HG03025 (cell line): ENCODE measurements at regions not wholly inside any gene's neighbourhood (a gene's known extent, or its start where the extent isn't known, plus 50 kb on each side); places are given as distances from the start of the nearest gene placed in this dataset.

Experiments
- ATAC-seq: cut with Tn5 transposase; IDR thresholded peaks from one replicate; pipeline ENCODE4 v1.9.1; 2021; ENCODE audit warnings: mild to moderate bottlenecking, moderate library complexity; ENCODE audit not compliant: unreplicated experiment, low FRiP score

DNA sequence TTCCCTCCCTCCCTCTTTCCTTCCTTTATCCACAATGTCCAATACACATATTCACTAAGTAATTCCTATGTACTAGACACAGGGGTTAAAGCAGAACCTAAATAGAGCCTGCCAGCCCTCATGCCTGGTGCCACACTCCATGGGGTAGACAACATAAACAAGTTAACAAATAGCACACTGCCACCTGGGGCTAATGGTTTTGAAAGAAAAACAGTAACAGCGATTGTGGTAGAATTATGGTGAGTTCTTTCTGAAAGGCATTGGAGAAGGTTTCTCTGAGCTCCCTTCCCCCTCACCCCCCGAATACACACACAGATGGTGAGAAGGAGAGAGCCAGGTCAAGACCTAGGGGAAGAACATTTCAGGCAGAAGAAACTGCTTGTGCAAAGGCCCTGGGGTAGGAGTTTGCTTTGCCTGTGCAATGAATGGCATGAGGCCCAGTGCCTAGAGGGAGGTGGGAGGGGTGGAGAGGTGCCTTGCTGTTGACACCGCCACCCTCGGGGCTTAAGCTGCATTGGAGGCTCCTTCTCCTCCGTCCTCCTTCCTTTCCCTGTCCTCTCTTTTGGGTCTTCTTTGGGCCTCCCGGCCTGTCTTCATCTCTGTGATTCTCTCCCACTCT, 502.4 kb upstream of the SULF2 start:
- ATAC-seq: no peak

DNA sequence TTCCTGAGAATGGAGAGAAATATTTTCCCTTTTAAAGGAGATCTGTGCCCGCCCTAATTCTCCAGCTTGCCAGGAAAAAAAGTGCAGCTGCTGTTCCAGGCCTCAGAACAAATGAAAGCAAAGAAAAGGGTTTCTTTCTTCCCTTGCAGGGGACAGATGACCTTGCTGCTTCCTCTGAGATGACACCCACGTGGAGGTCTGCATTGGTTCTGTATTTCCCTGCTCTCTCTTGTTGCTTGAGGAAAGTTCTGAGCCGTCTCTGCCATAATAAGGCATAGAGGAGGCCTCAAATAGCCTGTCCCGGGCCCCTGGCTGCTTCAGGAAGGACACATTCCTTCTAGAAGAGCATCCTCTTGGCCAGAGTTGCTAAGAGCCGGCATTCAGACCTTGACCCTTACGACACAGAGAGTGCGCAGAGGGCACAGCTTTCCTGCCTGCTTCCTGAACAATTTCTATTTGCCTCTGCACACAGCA, 501.8 kb upstream of the SULF2 start:
- no peak for ATAC-seq

DNA sequence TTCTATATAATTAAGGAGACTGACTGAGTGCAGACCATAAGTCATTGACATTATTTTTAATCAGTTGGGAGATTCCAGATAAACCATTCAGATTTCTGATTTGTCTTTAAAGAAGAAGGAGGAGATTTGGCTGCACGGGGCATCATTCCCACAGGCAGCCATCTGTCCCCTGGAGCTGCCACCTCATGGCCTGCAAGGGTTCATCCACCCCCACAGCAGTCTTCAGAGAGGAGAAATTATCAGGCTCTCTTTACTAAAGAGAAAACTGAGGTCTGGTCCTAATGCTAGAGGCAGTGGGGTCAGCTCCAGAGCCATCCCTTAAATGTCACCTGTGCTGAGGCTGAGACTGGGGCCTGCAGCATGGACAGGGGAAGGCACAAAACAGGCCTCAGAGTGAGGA, 501.3 kb upstream of the SULF2 start:
- ATAC-seq: no peak

GRCh38 chr20:48285656-48286055, 500.4 kb upstream of the SULF2 start:
- no peak for ATAC-seq

GRCh38 chr20:48284837-48285236, 499.6 kb upstream of the SULF2 start:
- no peak for ATAC-seq

DNA sequence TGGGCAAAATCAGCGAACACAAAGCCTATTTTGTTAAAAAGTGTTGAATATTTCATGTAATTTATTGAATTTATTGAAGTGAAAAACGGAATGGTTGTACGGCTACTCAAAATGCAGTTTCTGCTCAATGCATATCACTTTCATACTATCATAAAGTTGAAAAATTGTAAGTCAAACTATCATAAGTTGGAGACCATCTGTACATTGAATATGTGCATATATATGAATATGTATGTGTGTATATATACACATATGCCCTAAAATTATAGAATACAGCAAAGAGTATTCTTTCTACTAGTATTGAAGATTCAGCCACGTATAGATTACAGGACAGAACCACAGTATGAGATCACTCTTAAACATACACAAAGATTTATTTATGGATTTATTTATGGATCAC, 499.0 kb upstream of the SULF2 start:
- no peak for ATAC-seq

DNA sequence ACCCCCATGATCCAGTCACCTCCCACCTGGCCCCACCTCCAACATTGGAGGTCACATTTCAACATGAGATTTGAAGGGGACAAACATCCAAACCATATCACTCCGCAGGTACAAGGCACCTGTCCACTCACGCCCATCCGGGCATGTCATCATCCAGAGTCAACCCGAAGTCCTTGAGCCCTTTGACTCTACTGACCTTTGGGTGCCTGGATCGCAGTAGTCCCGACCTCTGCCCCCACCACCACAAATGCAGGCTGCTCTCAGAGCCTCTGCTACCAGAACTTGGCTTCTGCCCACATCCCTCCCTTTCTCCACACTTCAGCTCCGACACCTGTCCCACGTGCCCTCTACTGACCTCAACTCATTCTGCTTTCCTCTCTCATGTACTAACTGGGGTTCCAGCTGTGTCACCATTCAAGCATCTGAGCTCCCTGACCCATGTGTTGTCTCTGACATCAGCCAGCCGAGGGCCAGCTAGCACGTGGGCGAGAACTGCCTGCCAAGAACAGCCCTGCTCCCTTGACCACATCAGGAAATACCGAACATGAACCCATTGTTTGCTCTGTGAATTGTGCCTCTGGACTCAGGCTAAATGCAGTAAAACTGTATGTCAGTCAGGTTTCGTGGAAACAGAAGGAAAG, 498.3 kb upstream of the SULF2 start:
- no peak for ATAC-seq

DNA sequence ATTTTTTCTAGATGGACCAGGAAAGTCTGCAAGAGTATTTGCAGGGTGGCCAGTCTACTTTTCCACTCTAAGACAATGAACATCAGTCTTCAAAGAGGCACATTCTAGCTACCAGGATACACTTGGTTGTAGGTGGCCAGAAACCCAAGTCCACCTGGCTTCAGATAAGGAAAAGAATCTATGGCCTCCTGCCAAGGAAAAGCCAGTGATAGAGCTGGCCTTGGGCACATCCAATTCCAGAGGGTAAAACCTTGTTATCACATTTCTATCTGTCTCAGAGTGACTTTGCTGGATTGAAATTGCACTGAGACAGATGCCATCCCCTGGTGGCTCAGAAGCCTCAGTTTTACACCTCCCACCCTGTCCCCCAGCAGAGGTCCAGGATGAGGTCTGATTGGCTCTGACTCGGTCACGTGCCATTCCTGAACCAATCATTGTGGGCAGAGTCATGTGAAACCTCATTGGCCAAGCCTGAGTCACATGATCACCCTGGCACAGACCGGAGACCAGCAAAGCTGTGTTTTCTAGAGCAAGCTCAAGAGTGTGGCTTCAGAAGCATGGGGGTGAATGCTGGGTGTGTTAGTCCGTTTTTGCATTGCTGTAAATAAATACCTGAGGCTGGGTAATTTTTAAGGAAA, 497.4 kb upstream of the SULF2 start:
- ATAC-seq: no peak

GRCh38 chr20:48281501-48281900, 496.2 kb upstream of the SULF2 start:
- ATAC-seq: no peak

- no peak for ATAC-seq
Observed at GRCh38 chr20:48278961-48279481, 493.7 kb upstream of the SULF2 start.

DNA sequence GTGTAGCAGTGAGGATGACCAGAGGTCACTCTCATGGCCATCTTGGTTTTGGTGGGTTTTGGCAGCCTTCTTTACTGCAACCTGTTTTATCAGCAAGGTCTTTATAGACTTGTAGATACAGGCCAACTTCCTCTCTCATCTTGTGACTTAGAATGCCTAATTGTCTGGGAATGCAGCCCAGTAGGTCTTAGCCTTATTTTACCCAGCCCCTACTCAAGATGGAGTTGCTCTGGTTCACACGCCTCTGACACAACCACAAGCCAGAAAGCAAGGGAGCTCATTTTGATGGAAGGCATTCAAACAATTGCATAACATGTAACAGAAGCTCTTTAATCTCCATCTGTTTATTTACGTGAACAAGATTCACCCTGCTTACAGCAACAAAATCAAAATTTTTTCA, 492.0 kb upstream of the SULF2 start:
- no peak for ATAC-seq

DNA sequence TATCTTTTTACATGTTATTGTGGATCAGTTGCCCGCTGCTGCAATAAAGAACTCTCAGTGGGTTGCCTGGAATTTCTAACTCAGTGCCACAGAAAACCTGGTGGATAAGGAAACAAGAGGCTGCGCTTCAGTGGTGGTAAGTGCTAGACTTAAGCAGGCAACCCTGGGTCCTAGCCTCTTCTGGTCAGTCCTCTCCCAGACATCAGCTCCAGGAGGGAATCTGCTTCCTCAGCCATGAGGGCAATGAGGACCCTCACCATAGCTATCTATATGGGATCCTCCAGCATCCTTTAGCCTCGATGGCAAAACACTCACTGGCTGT, 490.7 kb upstream of the SULF2 start:
- ATAC-seq: no peak

DNA sequence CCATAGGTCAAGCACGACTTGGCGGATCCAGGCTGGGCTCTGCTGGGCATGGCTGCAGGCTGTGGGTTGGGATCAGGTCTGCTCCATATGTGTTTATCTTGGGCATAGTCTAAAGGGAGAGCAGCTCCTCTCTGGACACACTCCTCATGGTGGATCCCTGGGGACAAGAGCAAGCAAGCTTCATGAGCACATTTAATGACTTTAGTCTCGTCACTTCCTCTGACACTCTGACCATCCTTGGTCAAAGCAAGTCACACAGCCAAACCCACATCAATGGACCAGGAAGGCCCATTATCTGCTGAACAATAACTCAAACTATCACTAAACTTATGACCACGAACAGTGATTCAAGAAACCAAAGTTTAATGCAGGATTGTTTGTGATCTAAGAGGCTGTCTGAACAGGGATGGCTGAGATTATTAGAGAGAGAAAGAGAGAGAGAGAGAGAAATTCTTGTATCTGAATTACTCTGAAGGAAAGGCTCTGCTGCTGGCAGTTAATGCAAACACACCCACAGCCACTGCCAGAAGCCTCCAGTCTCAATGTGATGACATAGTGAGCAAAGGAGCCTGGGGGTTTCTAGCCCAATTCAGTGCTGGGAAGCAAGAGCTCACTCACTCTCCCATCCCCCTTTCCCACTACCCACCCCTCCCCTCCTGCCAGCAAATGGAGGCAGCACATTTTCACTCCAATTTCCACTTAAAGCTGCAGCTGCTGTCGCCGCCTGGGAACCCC, 490.2 kb upstream of the SULF2 start:
- no peak for ATAC-seq

GRCh38 chr20:48273843-48274242, 488.6 kb upstream of the SULF2 start:
- ATAC-seq: no peak

GRCh38 chr20:48270885-48271284, 485.6 kb upstream of the SULF2 start:
- ATAC-seq: no peak

GRCh38 chr20:48267860-48268633, 482.8 kb upstream of the SULF2 start:
- ATAC-seq: no peak

GRCh38 chr20:48266571-48266970, 481.3 kb upstream of the SULF2 start:
- no peak for ATAC-seq

- ATAC-seq: no peak
Observed at GRCh38 chr20:48265791-48266190, 480.5 kb upstream of the SULF2 start.

DNA sequence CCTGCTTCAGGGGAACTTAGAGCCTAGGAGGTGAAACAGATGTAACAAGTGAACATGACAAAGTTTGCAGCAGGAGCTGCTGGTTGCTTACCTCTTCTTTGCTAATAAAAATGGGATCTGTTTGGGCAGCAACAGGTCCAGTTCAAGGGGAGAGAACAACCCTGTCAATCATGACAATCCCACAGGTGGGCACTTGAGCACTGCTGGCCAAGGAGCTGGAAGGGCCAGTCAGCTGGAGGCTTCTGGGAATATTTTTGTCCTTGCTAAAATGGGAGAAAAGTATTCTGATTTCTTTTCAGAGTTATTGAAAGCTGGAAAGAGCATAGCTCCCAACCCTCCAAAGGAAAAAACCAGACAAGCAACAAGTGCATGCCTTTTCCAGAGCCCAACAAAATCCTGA, 477.7 kb upstream of the SULF2 start:
- no peak for ATAC-seq

- no peak for ATAC-seq
Observed at GRCh38 chr20:48262466-48262865, 477.2 kb upstream of the SULF2 start.
